HG03571 (cell line): ENCODE measurements at regions not wholly inside any gene's neighbourhood (a gene's known extent, or its start where the extent isn't known, plus 50 kb on each side); places are given as distances from the start of the nearest gene placed in this dataset.

Experiments used
- ATAC-seq: cut with Tn5 transposase; IDR thresholded peaks from one replicate; pipeline ENCODE4 v1.9.1; 2021; ENCODE audit not compliant: unreplicated experiment

- ATAC-seq, result no peak
Measured at GRCh38 chr9:22392523-22392922, 54.1 kb upstream of the DMRTA1 start.

GRCh38 chr9:22395687-22396141 lies 50.9 kb upstream of the DMRTA1 start:
- ATAC-seq, result no peak
